Uterus (tissue), 2 donors: ENCODE measurements at regions not wholly inside any gene's neighbourhood (a gene's known extent, or its start where the extent isn't known, plus 50 kb on each side); places are given as distances from the start of the nearest gene placed in this dataset.

Source experiments
- CTCF ChIP-seq, 4 experiments: fragments of 200-600 bp in 2 of 4; fragments of 450-650 bp in 2 of 4; sonication (generic) in 2 of 4; IDR thresholded peaks; one replicate each; pipeline ENCODE4 v1.5.1; 2016 to 2019; ENCODE audit warnings: antibody characterized with exemption in 4 of 4, mild to moderate bottlenecking in 2 of 4, moderate library complexity in 1 of 4
- POLR2A ChIP-seq, 2 donors: fragments of 450-650 bp; IDR thresholded peaks; one replicate each; pipeline ENCODE4 v1.6.1; 2016; ENCODE audit warnings: antibody characterized with exemption in 2 of 2, mild to moderate bottlenecking in 1 of 2, moderate library complexity in 1 of 2

- TF ChIP-seq POLR2A (IDR thresholded peaks at IDR 0.05) (no peak), CTCF (IDR thresholded peaks at IDR 0.05) (no peak)
Measured at GRCh38 chr3:76051145-76051544, 265.8 kb upstream of the ZNF717 start.
